Stimulated activated naive CD4-positive, alpha-beta T cell (primary cell): ENCODE measurements at regions not wholly inside any gene's neighbourhood (a gene's known extent, or its start where the extent isn't known, plus 50 kb on each side); places are given as distances from the start of the nearest gene placed in this dataset.

ENCODE experiments used
- DNase-seq, 6 experiments: peaks; one replicate each; lab custom pipeline; 2025; lab: John Stamatoyannopoulos, UW

DNA sequence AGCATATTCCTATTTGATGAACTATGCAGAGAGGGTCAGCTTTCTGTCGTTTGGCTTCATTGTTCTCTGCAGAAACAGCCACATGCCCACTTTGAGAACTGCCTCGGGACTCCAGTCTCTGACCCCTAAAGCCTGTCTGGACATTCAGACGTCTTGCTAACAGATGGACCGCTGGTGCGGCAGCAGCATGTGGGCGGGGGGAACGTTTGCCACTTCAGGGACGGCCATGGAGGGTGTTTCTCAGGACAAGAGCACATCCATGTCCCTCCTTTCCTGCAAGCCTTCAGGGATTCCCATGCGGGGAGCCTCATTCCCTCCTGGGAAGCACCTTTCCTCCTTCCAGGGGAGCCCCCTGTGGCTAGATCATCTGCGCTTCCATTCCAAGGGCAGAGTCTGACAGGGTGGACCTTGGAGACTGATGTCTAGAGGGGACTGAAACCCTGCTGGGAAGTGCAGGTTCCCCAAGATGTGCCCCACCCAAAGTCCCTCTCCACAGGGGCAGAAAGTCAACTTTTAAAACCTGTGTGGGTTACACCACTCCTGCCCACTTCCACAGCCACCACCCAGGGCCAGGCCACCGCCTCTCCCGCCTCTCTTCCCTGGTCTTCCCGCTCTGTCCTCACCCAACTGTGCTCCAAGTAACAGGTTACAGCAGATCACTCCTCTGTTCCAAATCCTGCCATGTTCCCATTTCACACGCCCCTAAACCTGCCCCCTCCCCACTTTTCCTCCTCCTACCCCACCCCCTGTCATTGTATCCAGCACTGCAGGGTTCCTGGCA is 94.8 kb upstream of the PMEPA1 start:
- DNase-seq, result no peak

GRCh38 chr20:57803508-57804005 is 93.7 kb upstream of the PMEPA1 start:
- no peak for DNase-seq

DNA sequence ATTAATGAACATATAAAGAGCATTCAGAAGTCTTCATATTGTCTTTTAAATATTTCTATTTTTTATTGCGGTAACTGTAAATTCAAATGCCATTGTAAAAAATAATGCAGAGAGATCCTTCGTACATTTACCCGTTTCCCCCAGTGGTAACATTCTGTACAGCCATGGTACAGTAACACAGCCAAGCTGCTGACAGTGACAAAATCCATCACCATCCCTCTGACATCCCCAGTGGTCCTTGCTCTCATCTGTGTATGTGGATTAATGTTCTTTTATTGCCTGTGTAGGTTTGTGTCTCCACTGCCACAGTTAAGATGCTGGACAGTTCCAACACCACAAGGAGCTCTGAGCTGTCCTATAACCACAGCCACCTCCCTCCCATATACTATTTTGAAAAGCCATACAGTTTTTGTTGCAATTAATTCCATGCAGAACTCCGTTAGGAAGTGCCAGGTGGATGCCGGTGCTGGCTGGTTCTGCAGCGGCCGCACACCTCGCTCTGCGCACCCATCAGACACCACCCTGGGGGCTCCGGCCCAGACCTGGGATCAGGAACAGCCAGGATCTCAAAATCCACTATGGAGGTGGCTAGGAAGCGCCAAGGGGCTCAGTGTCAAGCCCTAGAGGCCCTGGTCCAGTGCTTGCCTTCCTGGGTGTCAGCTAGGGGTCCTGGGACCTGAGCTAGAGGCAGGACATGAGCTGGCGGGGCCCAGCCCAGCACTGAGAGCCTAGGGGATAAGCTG is 93.1 kb upstream of the PMEPA1 start:
- no peak for DNase-seq

DNA sequence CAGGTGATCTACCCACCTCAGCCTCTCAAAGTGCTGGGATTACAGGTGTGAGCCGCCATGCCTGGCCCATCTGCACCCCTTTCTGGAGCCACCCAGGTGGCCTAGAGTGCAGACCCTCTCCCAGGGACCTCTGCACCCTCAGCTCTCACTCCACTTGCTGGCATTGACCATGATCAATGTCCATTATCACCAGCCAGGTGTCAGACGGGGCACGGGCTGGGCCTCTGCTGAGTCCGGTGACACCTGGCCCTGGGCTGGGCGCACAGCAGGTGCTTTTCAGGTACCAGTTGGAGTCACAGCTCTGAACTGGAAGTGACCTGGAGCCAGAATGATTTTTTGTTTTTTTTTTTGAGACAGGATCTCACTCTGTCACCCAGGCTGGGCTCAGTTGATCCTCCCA is 91.8 kb upstream of the PMEPA1 start:
- DNase-seq, result no peak

DNA sequence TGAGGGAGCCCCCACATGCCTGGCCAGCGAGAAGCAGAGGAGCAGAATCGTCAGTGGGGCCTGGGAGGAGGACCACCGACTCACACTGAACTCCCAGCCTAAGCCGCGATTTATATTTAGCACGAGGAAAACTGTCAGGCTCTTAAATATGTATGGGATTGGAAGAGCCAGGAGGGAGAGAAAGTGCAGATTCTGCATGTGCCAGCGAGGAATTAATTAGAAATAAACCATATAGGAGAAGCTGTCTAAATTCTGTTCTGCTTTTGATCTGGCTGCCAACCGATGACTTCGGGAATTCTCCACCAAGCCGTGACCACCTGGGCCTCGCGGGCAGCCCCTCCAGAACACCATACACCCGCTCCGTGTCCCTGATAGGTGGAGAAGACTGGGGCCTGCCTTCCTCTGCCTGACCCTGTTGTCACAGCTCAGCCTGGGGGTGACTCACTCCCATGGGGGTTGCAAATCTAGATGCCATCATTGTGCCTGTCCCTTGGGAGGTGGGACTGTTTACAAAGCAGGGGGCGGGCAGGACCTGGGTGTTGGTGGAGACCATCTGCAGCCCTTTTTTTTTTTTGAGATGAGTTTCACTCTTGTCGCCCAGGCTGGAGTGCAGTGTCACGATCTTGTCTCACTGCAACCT is 91.1 kb upstream of the PMEPA1 start:
- no peak for DNase-seq

- DNase-seq, result no peak
Measured at GRCh38 chr20:57797401-57797800, 87.6 kb upstream of the PMEPA1 start.

DNA sequence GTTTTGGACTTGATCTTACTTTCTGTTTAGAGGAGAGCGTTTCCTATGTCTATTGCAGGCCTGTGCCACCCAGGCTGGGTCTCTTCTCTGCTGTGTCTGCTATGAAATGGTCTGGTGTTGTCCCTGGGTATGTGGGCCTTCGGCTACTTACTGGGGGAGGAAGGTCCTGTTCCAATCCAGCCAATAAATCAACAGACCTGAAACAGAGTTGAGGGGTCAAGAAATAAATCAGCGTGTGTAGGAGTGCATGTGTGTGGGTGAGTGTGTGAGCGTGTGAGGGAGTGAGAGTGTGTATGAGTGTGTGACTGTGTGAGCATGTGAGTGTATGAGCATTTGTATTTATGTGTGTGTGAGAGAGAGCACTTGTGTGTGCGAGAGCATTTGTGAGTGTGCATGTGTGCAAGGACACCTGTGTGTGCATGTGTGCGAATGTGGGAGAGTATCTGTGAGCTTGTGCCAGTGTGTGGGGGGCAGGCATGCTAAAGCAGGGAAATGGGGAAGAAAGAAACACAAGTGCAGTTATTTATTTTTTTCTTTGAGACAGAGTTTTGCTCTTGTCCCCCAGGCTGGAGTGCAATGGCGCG is 86.3 kb upstream of the PMEPA1 start:
- DNase-seq, result no peak

GRCh38 chr20:57795342-57795697 is 85.5 kb upstream of the PMEPA1 start:
- DNase-seq, result no peak

DNA sequence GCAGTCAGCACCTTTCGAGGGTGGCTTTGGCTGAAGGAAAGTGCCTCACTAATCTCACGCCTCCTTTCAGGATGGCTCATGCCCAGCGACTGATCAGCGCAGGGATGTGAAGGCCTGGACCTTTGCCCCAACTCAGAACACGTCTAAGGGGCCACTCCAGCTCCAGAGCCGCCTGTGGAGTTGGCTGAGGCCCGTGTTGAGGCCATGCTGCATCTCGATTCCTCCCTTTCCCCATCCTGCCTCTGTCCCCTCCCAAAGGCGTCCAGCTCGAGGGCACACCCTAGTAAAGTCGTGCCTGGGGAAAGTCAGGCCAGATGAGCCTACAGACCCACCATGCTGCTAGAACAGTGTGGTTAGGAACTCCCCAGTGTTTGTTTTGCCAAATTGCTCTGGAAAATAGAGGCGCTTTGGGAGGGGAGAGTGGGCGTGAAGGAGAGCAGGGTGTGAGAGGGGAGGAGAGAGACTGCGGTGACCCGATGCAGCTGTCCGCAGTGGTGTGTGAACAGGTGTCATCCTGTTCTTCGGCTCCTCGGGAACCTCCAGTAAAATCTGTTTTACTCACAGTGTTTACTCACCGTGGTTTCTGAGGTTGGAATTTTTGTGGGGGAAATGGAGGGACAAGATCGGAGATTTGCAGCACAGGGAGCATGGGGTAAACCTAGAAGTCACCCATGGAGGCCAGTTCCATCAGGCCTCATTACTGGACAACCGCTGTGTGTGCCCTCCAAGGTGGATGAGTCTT is 85.0 kb upstream of the PMEPA1 start:
- DNase-seq, result no peak

GRCh38 chr20:57794036-57794435 is 84.2 kb upstream of the PMEPA1 start:
- no peak for DNase-seq

DNA sequence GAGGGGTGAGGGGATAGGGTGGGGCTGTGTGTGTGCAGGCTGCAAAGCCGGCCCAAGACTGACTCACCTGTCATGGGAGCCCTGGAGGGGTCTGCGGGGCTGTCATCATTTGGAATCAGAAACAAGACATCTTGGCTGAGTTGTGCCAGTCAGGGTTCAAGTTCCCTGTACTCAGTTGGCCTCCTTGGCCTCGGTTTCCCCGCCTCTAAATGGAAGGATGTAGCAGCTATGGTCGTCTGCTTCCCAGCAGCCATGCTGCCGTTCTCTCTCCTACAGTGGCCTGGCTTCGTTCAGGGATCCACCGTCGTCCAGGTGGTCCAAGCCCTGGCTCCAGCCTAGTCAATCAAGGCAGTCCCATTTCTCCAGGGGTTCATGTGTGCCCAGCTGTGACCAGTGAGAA is 83.6 kb upstream of the PMEPA1 start:
- DNase-seq, result no peak

DNA sequence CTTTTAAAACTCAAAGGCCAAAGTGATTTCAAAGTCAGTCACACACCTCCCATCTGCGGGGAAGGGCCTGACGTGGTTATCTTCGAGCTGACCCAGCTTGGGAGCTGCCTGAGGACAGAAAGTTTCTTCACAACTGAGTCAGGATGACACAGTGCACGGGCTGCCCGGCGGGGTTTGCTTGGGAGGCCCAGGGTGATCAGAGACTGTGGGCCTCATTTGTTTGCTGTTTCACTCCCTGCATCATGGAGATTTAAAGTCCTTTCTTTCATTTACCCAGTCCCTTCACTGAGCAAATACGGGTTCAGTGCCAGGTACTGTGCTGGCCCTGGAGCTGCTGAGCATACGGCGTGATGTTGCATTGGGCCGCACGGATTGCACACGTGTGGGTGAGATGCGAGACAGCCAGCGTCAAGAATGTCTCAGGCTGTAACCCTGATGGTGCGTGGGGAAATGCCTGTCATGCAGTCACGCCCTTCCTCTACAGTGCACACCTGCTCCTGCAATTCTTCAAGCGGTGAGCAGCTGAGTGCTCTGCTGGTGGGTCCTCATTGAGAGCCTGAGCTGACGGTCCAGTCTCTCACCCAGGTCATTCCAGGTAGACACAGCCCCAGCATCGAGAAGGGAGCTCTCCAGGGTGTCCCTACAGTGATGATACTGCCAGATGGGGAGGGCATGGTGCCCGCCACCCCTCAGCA is 82.7 kb upstream of the PMEPA1 start:
- DNase-seq, result no peak

- DNase-seq, result no peak
Measured at GRCh38 chr20:57791966-57792365, 82.2 kb upstream of the PMEPA1 start.

- no peak for DNase-seq
Measured at GRCh38 chr20:57791178-57791962, 81.6 kb upstream of the PMEPA1 start.

DNA sequence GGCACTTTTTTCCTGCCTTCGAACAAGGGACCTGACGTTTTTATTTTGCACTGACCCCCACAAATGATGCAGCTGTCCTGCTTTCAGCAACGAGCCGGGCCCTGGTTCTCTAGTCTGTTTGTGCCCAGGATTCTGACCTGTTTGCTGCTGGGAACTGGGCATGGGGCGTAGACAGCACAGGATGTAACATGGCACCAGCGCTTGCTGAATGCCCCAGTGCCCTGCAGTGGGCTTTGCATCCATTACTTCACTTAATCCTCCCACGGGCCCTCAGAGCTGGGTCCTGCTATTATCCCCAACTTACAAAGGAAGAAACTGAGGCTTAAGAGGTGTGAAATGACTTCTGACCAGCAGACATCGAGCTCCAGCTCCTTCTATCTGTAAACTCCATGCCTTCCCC is 80.4 kb upstream of the PMEPA1 start:
- no peak for DNase-seq

- no peak for DNase-seq
Measured at GRCh38 chr20:57788936-57789613, 79.3 kb upstream of the PMEPA1 start.

DNA sequence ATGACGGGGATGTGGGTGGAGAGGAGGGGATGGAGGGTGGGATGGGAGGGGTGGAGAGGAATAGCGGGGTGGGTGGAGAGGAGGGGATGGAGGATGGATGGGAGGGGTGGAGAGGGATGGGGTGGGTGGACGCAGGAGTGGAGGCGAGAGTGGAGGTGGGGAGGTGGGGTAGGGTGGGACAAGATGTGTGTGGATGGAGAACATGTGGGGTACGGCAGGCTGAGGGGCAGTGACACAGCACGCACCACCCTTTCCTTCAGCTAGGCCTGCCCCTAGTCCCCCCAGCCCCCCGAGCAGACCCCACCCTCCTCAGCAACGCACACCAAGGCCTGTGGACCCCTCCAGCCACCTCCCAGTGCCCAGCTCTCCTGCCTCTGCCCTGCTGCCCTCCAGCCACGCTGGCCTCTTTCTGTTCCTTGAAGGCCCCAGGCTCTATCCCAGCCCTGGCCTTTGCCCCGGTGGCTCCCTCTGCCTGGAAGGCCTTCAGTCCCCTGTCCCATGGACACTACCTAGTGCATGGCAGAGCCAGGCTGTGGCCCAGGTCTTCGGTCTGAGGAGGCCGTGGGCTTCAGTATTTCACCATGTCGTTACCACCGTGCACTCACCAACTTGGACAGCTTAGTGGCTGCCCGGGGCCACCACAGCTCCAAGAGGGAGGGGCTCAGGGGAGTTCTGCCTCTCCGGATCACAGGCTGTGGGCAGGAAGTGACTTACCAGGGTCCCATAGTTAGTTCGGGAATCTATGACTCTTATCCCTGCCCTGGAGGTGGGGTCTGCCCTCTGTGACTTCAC is 78.4 kb upstream of the PMEPA1 start:
- DNase-seq, result no peak

- DNase-seq, result no peak
Measured at GRCh38 chr20:57787151-57787989, 77.6 kb upstream of the PMEPA1 start.
